GM12878 (cell line): ENCODE measurements at regions not wholly inside any gene's neighbourhood (a gene's known extent, or its start where the extent isn't known, plus 50 kb on each side); places are given as distances from the start of the nearest gene placed in this dataset.

ENCODE experiments used
- ATAC-seq: fragments of 200-7000 bp; cut with Tn5 transposase; 3 replicates; pipeline ENCODE4 v1.9.1; 2020; ENCODE audit warnings: mild to moderate bottlenecking, moderate library complexity
- BruUV-seq: library from RNA; stranded (reverse); fragments of 400-500 nt; replicated peaks from 2 replicates; lab custom pipeline; 2021; lab: Mats Ljungman, UMichigan
- CTCF ChIA-PET: fragments of 300-600 bp; sonication (Branson Sonifier 250); formaldehyde crosslinking; extraction: SDS; loops from one replicate; lab custom pipeline; 2021; ENCODE audit warnings: inconsistent platforms; lab: Yijun Ruan, JAX
- POLR2A ChIA-PET: fragments of 350-600 bp; formaldehyde crosslinking; extraction: SDS; loops from one replicate; lab custom pipeline; 2021; ENCODE audit warnings: inconsistent platforms; lab: Charles Lee
- RAD21 ChIA-PET: fragments of 300-600 bp; sonication (Branson Sonifier 250); formaldehyde crosslinking; loops from one replicate; lab custom pipeline; 2023; ENCODE audit warnings: antibody characterized with exemption; ENCODE audit not compliant: unreplicated experiment; lab: Charles Lee
- SMC1A ChIA-PET: fragments of 300-600 bp; sonication (Branson Sonifier 250); formaldehyde crosslinking; loops from one replicate; lab custom pipeline; 2023; ENCODE audit not compliant: unreplicated experiment, uncharacterized antibody; lab: Charles Lee
- DNase-seq: peaks from one replicate; pipeline ENCODE4 v3.0.0-alpha.2; 2011; ENCODE audit warnings: low read depth, low spot score
- FAIRE-seq: peaks from 3 replicates; lab custom pipeline; 2011; peaks lifted over from hg19 to GRCh38; lab: Jason Lieb, UNC
- H2AFZ ChIP-seq: 2 replicates; pipeline ENCODE4 v1.6.0; 2011; ENCODE audit warnings: low read depth, low read length, control low read depth; ENCODE audit not compliant: control insufficient read depth
- H3K27ac ChIP-seq: 2 replicates; pipeline ENCODE4 v1.5.1; 2011; ENCODE audit warnings: control low read depth; ENCODE audit not compliant: control insufficient read depth, insufficient read depth
- H3K27me3 ChIP-seq, 2 experiments: replicated peaks in 1 of 2; 2 replicates each; pipeline versions ENCODE4 v1.6.0 to v1.6.1; 2011; ENCODE audit warnings: low read length in 1 of 2; ENCODE audit not compliant: control insufficient read depth in 2 of 2, insufficient read depth in 2 of 2
- H3K36me3 ChIP-seq, 2 experiments: 2 replicates each; pipeline ENCODE4 v1.5.1; 2011; ENCODE audit warnings: low read length in 1 of 2; ENCODE audit not compliant: control insufficient read depth in 2 of 2, insufficient read depth in 2 of 2
- H3K4me1 ChIP-seq: 2 replicates; pipeline ENCODE4 v1.6.1; 2011; ENCODE audit warnings: mild to moderate bottlenecking, low read length, moderate library complexity, mixed read lengths; ENCODE audit not compliant: control insufficient read depth, insufficient read depth
- H3K4me2 ChIP-seq: 2 replicates; pipeline ENCODE4 v1.6.0; 2011; ENCODE audit warnings: control low read depth; ENCODE audit not compliant: control insufficient read depth, insufficient read depth
- H3K4me3 ChIP-seq: fragments of 200-600 bp; sonication (generic); 2 replicates; pipeline ENCODE4 v1.5.1; 2016
- H3K79me2 ChIP-seq: 2 replicates; pipeline ENCODE4 v1.6.0; 2011; ENCODE audit warnings: low read length; ENCODE audit not compliant: control insufficient read depth, insufficient read depth
- H3K9ac ChIP-seq: 2 replicates; pipeline ENCODE4 v1.8.0; 2011; ENCODE audit warnings: low read length, control low read depth, mixed read lengths; ENCODE audit not compliant: control insufficient read depth, insufficient read depth
- H3K9me3 ChIP-seq: replicated peaks from 3 replicates; pipeline ENCODE4 v1.5.1; 2011; ENCODE audit warnings: mild to moderate bottlenecking, low read length; ENCODE audit not compliant: control insufficient read depth, insufficient read depth
- H4K20me1 ChIP-seq: 2 replicates; pipeline ENCODE4 v1.6.0; 2011; ENCODE audit not compliant: control insufficient read depth, insufficient read depth
- BCL3 ChIP-seq: IDR thresholded peaks from 2 replicates; pipeline ENCODE4 v1.6.1; 2011; ENCODE audit warnings: borderline replicate concordance, low read depth, mild to moderate bottlenecking, moderate library complexity, low read length; ENCODE audit not compliant: insufficient read depth, poor library complexity, severe bottlenecking
- E2F8 ChIP-seq: fragments of 450-650 bp; IDR thresholded peaks from 2 replicates; pipeline ENCODE4 v1.6.1; 2018; ENCODE audit warnings: mild to moderate bottlenecking, low read depth, moderate library complexity; ENCODE audit not compliant: partially characterized antibody
- MEF2B ChIP-seq: fragments of 450-650 bp; IDR thresholded peaks from 2 replicates; pipeline ENCODE4 v1.6.1; 2018; ENCODE audit warnings: mild to moderate bottlenecking, moderate library complexity; ENCODE audit not compliant: partially characterized antibody, poor library complexity, severe bottlenecking
- POU2F2 ChIP-seq: IDR thresholded peaks from 3 replicates; pipeline ENCODE4 v1.6.1; 2011; ENCODE audit warnings: low read depth, mild to moderate bottlenecking, low read length, borderline replicate concordance
- SKIL ChIP-seq: fragments of 450-650 bp; IDR thresholded peaks from 2 replicates; pipeline ENCODE4 v1.6.1; 2017; ENCODE audit warnings: mild to moderate bottlenecking, low read depth, inconsistent platforms; ENCODE audit not compliant: poor library complexity, severe bottlenecking
- WGBS: methylation state at CpG from one replicate; pipeline ENCODE4 v1.1.6; 2016; ENCODE audit warnings: low lambda C conversion rate; ENCODE audit not compliant: insufficient replicate concordance, insufficient coverage; ENCODE audit errors: missing lambda C conversion rate; 5-methylcytosine and 5-hydroxymethylcytosine counted together
- in situ Hi-C: fragments of 300-500 bp; cut with MboI; formaldehyde crosslinking; loops from 9 replicates; pipeline ENCODE4 v1.14.3; 2018; ENCODE audit warnings: mixed read lengths
- intact Hi-C: fragments of 100-400 bp; cut with micrococcal nuclease; formaldehyde crosslinking; loops from one replicate; pipeline ENCODE4 v1.14.2; 2022; ENCODE audit not compliant: unreplicated experiment
- TF ChIP-seq, protein P1 (sequence below): fragments of 450-650 bp; IDR thresholded peaks from 2 replicates; pipeline ENCODE4 v1.6.1; 2017; ENCODE audit warnings: borderline replicate concordance
- TF ChIP-seq, protein P2 (sequence below): IDR thresholded peaks from 2 replicates; pipeline ENCODE4 v1.6.1; 2011; ENCODE audit warnings: mild to moderate bottlenecking, low read depth, low read length, moderate library complexity; ENCODE audit not compliant: insufficient replicate concordance

DNA sequence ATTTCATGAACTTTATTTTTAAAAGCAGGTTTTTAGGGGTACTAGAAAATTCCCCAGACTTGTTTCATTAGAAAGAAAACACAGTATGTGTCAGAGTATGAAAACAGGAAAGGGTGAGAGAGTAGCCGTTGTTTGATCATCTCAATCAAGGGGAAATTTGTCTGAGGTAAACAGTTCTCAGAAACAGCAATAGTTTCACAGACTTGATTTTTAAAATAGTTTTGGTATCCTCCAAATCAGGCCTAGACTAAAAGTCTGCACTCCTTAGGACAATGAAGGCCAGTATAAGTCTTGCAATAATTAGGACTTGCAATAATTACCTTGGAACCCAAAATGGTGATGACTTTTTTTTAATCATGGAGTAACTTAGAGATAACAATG is 176.6 kb upstream of the TAB2 start (continued):
- TF ChIP-seq SKIL (peak; percentile 70), MEF2B (peak; percentile 10)

DNA sequence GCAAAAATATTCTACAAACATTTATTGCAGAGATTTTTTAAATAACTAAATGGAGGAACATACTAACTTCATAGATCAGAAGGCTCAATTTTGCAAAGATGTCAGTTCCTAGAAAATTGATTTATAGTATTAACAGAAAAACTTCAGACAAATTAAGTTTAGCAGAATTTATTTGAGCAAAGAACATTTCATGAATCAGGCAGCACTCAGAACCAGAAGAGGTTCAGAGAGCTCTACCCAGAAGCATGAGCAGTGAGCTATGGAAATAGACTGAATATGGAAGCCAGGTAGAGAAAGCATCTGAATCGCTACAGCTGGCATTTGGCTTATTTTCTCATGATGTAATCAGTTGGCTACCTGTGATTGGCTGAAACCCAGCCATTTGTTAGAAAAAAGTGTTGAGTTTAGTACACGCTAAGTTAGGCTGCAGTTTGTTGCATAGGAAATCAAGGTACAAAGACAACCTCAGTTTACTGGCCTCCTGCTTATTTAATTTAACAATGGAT is 174.5 kb upstream of the TAB2 start:
- TF ChIP-seq, protein P1, sequence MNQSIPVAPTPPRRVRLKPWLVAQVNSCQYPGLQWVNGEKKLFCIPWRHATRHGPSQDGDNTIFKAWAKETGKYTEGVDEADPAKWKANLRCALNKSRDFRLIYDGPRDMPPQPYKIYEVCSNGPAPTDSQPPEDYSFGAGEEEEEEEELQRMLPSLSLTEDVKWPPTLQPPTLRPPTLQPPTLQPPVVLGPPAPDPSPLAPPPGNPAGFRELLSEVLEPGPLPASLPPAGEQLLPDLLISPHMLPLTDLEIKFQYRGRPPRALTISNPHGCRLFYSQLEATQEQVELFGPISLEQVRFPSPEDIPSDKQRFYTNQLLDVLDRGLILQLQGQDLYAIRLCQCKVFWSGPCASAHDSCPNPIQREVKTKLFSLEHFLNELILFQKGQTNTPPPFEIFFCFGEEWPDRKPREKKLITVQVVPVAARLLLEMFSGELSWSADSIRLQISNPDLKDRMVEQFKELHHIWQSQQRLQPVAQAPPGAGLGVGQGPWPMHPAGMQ, result no peak
- TF ChIP-seq BCL3, result no peak
- TF ChIP-seq, protein P2, sequence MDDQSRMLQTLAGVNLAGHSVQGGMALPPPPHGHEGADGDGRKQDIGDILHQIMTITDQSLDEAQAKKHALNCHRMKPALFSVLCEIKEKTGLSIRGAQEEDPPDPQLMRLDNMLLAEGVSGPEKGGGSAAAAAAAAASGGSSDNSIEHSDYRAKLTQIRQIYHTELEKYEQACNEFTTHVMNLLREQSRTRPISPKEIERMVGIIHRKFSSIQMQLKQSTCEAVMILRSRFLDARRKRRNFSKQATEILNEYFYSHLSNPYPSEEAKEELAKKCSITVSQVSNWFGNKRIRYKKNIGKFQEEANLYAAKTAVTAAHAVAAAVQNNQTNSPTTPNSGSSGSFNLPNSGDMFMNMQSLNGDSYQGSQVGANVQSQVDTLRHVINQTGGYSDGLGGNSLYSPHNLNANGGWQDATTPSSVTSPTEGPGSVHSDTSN, result no peak
- no peak for TF ChIP-seq E2F8
- no peak for TF ChIP-seq POU2F2
- intact Hi-C loops, result no loop called here
- no peak for ATAC-seq
- Histone ChIP-seq H3K27me3 (no peaks in the 10 kb centered on the region), H3K4me2 (no peak overlapping the region), H3K9me3 (peaks cover 3% of the 10 kb centered on the region; the same call in 1 of the 3 replicates), H3K27ac (no peak overlapping the region), H3K79me2 (no peaks in the 10 kb centered on the region), H3K4me3 (no peak overlapping the region), H3K4me1 (peaks cover 21% of the 10 kb centered on the region), H3K36me3 (no peaks in the 10 kb centered on the region), H2AFZ (no peak overlapping the region; the same call in 1 of the 2 replicates), H3K9ac (no peak overlapping the region), H4K20me1 (no peaks in the 10 kb centered on the region)
- 100% methylated on average over 2 of the region's 2 CpGs for WGBS
- BruUV-seq, result no TSS peak
- FAIRE-seq, result no peak
- SMC1A ChIA-PET, result interaction anchor here (0.7 to 1.1 kb wide), 4 partner anchors 11 to 289 kb away, joined by 3 to 5 read pairs (median 4); no protein-coding TSS in a partner anchor
- CTCF ChIA-PET, result interaction anchor here (0.6 to 2.0 kb wide), 3 partner anchors 16 to 31 kb away, joined by 3 to 4 read pairs (median 3); no protein-coding TSS in a partner anchor
- RAD21 ChIA-PET, result interaction anchor here (0.9 to 1.4 kb wide), 3 partner anchors 68 to 277 kb away, joined by 3 to 4 read pairs (median 3); no protein-coding TSS in a partner anchor
- DNase-seq, result no peak
- in situ Hi-C loops, result no loop called here
- POLR2A ChIA-PET, result no interaction called here
